ENCODE measurements at regions not wholly inside any gene's neighbourhood (a gene's known extent, or its start where the extent isn't known, plus 50 kb on each side); places are given as distances from the start of the nearest gene placed in this dataset.

GRCh38 chr1:55986003-55986402, 593.4 kb downstream of the PLPP3 start:
- TF ChIP-seq EZH2 (IDR thresholded peaks at IDR 0.05), result no peak
- no peak for TF ChIP-seq POLR2AphosphoS5 (IDR thresholded peaks at IDR 0.05; ENCODE audit: borderline replicate concordance, low read depth, low read length)
- TF ChIP-seq FOXP2 (optimal IDR thresholded peaks at IDR 0.05; ENCODE audit: control extremely low read depth, extremely low read length, insufficient read depth), result no peak
